Erythroblast (primary cell): ENCODE measurements at regions not wholly inside any gene's neighbourhood (a gene's known extent, or its start where the extent isn't known, plus 50 kb on each side); places are given as distances from the start of the nearest gene placed in this dataset.

Experiments
- GATA1 ChIP-seq: IDR thresholded peaks from 2 replicates; pipeline ENCODE4 v1.6.1; 2011; ENCODE audit warnings: low read depth, mild to moderate bottlenecking, control low read depth, low read length, moderate library complexity
- POLR2A ChIP-seq: IDR thresholded peaks from 2 replicates; pipeline ENCODE4 v1.6.1; 2011; ENCODE audit warnings: mild to moderate bottlenecking, low read length

DNA sequence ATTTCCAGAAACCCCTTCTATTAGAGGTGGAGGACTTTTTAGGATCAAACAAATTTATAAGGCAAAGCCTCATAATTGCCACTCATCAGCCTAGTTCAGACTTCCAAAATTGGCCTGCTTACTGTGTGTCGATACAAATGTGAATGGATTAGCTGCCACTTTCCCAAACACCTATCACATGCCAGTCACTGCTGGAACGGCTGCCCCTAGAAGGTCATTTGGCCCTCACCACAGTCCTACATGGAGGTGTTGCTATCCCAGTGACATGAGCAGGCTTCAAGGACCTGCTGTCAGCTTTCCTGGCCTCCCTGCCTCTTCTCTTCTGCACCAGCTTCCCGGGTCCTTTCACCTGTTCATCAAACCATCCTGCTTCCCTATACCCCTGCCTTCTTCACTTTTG, 279.2 kb upstream of the SKOR2 start:
- TF ChIP-seq POLR2A (no peak), GATA1 (no peak)
